ENCODE measurements at regions not wholly inside any gene's neighbourhood (a gene's known extent, or its start where the extent isn't known, plus 50 kb on each side); places are given as distances from the start of the nearest gene placed in this dataset.

DNA sequence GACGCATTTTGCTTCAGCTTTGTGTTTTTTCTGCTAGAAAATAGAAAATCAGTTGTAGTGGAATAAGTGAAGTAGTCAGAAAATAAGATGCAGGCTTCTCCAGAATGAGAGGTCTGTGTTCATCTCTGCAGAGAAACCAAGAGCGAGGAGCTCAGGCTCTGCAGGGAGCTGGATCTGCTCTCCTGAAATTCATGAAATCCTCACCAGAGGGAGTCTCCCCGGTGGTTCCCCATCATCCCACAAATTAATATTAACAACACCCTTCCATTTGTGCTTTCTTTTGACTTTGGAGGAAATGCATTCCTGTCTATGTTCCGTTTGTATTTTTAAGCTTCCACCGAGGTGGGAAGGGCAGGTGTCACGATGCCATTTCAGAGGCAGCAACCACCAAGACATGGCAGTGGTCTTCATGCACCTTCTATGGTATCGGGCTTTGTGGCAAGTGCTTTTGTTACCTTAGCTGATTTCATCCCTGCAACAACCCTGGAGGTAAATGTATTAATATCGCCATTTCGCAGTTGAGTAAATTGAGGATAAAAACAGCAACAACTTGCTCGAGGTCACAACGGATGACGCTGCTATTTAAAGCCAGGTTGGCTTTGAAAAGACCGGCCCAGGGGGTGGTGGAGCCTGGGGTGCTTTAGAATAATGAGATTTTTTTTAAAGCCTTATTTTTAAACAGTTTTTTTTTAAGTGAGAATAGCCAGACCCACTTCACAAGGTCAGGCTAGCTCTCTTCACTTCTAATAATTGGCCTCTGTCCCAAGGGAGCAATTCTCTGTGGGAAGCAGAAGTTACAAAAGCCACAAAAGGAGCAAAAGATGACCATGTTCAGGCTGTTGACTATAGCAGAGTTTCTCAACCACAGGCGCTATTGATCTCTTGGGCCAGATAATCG, 367.6 kb upstream of the ERCC4 start:
- intact Hi-C loops (cut with DNase I; ENCODE audit: low total_unique reads) = no loop called here
- TF ChIP-seq, protein P1, sequence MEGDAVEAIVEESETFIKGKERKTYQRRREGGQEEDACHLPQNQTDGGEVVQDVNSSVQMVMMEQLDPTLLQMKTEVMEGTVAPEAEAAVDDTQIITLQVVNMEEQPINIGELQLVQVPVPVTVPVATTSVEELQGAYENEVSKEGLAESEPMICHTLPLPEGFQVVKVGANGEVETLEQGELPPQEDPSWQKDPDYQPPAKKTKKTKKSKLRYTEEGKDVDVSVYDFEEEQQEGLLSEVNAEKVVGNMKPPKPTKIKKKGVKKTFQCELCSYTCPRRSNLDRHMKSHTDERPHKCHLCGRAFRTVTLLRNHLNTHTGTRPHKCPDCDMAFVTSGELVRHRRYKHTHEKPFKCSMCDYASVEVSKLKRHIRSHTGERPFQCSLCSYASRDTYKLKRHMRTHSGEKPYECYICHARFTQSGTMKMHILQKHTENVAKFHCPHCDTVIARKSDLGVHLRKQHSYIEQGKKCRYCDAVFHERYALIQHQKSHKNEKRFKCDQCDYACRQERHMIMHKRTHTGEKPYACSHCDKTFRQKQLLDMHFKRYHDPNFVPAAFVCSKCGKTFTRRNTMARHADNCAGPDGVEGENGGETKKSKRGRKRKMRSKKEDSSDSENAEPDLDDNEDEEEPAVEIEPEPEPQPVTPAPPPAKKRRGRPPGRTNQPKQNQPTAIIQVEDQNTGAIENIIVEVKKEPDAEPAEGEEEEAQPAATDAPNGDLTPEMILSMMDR (IDR thresholded peaks at IDR 0.05) = no peak
- TF ChIP-seq POLR2AphosphoS5 (IDR thresholded peaks at IDR 0.05) (no peak), POLR2A (IDR thresholded peaks at IDR 0.05) (no peak)
- no peak overlapping the region for H3K27ac ChIP-seq
- DNase-seq (ENCODE audit: low spot score in 2 of 2) = no peak
- no peaks in the 10 kb centered on the region for H3K36me3 ChIP-seq
- no peaks in the 10 kb centered on the region for H3K9me3 ChIP-seq
- no peak overlapping the region for H3K4me3 ChIP-seq
- no peaks in the 10 kb centered on the region for H3K27me3 ChIP-seq
- no peaks in the 10 kb centered on the region for H3K4me1 ChIP-seq

DNA sequence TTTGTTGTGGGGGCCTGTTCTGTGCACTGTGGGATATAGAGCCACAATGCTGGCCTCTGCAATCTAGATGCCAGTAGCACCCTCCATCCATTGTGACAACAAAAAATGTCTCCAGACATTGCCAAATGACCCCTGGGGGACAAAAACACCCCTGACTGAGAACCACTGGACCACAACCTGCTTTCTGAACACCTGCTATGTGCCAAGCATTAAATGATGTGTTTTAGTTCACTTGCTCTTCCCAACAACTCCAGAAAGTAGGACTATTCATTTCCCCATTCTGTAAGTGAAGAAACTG, 367.0 kb upstream of the ERCC4 start:
- no peak overlapping the region for H3K4me3 ChIP-seq
- intact Hi-C loops (cut with DNase I; ENCODE audit: low total_unique reads) = no loop called here
- TF ChIP-seq, protein P1 (IDR thresholded peaks at IDR 0.05) = no peak
- TF ChIP-seq POLR2AphosphoS5 (IDR thresholded peaks at IDR 0.05) (no peak), POLR2A (IDR thresholded peaks at IDR 0.05) (no peak)
- no peaks in the 10 kb centered on the region for H3K36me3 ChIP-seq
- H3K27me3 ChIP-seq = no peaks in the 10 kb centered on the region
- H3K4me1 ChIP-seq = no peaks in the 10 kb centered on the region
- H3K9me3 ChIP-seq = no peaks in the 10 kb centered on the region
- no peak for DNase-seq (ENCODE audit: low spot score in 2 of 2)
- H3K27ac ChIP-seq = no peak overlapping the region

DNA sequence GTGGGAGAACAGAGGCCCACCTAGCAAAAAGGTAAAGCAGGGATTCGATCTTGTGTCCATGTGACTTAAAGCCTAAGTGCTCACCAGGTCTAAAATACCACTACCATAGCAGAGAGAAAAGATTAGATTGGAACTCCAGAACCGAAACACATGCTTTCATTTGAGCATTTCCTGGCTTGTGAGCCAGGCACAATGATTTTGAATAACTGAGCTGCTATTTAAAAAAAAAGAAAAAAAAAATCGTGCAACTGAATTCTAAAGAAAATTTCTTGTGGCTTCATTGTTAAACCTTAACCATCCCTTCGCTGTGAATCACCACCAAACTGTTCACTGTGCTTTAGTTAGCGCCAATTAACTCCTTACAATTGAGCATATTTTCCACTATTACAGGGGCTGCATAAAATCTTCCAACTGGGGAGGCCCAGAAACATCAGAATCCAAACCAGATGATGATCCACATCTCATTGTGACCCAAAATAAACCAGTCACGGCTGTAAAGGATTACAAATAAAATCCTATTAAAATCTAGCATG, 366.4 kb upstream of the ERCC4 start:
- intact Hi-C loops (cut with DNase I; ENCODE audit: low total_unique reads) = no loop called here
- no peak for DNase-seq (ENCODE audit: low spot score in 2 of 2)
- TF ChIP-seq POLR2AphosphoS5 (IDR thresholded peaks at IDR 0.05) (no peak), POLR2A (IDR thresholded peaks at IDR 0.05) (no peak)
- TF ChIP-seq, protein P1 (IDR thresholded peaks at IDR 0.05) = no peak
- no peaks in the 10 kb centered on the region for H3K36me3 ChIP-seq
- H3K4me1 ChIP-seq = no peaks in the 10 kb centered on the region
- H3K4me3 ChIP-seq = no peak overlapping the region
- no peaks in the 10 kb centered on the region for H3K27me3 ChIP-seq
- H3K9me3 ChIP-seq = no peaks in the 10 kb centered on the region
- H3K27ac ChIP-seq = no peak overlapping the region

DNA sequence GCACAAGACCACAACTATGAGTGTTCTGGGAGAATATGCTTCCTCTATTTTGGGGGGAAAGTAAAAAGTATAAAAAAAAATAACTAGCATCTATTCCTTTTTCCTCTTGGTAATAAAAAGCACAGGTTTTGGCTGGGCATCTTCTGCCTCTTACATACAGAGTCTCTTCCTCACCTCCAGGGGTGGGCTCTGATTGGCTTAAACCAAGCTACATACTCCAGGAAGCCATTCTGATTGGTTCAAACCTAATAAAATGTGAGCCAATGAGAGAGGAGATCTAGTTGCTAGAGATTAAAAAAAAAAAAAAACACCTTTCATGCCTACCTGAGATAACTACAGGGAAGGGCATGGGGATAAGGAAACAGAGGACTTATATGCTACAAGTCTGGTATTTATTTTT, 365.9 kb upstream of the ERCC4 start:
- H3K4me1 ChIP-seq = no peaks in the 10 kb centered on the region
- H3K4me3 ChIP-seq = no peak overlapping the region
- TF ChIP-seq, protein P1 (IDR thresholded peaks at IDR 0.05) = no peak
- intact Hi-C loops (cut with DNase I; ENCODE audit: low total_unique reads) = no loop called here
- no peak overlapping the region for H3K27ac ChIP-seq
- H3K36me3 ChIP-seq = no peaks in the 10 kb centered on the region
- no peaks in the 10 kb centered on the region for H3K27me3 ChIP-seq
- no peak for DNase-seq (ENCODE audit: low spot score in 2 of 2)
- H3K9me3 ChIP-seq = no peaks in the 10 kb centered on the region

DNA sequence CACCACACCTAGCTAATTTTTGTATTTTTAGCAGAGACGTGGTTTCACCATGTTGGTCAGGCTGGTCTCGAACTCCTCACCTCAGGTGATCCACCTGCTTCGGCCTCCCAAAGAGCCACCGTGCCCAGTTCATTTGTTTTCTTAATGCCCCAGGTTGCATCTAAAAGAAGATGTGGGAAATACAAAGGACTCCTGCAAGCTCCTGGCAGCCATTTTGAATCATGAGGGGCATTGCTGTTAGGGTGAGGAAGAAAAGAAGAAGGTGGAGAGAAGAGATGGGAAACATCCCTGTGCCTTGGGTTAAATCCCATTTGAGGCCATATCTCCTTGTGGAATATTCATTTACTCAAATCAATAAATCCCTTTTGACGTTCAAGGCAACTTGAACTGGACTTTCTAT, 365.3 kb upstream of the ERCC4 start:
- intact Hi-C loops (cut with DNase I; ENCODE audit: low total_unique reads) = no loop called here
- Histone ChIP-seq H3K36me3 (no peaks in the 10 kb centered on the region), H3K4me3 (no peak overlapping the region), H3K27ac (no peak overlapping the region), H3K9me3 (no peaks in the 10 kb centered on the region), H3K27me3 (no peaks in the 10 kb centered on the region), H3K4me1 (no peaks in the 10 kb centered on the region)
- no peak for DNase-seq (ENCODE audit: low spot score in 2 of 2)
- TF ChIP-seq, protein P1 (IDR thresholded peaks at IDR 0.05) = no peak
- no peak for TF ChIP-seq POLR2AphosphoS5 (IDR thresholded peaks at IDR 0.05)
- no peak for TF ChIP-seq POLR2A (IDR thresholded peaks at IDR 0.05)
